Adrenal gland (tissue), 9 donors: ENCODE measurements at regions not wholly inside any gene's neighbourhood (a gene's known extent, or its start where the extent isn't known, plus 50 kb on each side); places are given as distances from the start of the nearest gene placed in this dataset.

Experiments used
- DNase-seq, 7 donors: peaks; one replicate each; pipeline ENCODE4 v3.0.0-alpha.2; 2019 to 2020
- H3K27ac ChIP-seq, 5 donors: fragments of 200-600 bp; sonication (generic) in 4 of 5; 1 replicate in 3 of 5; 2 replicates in 2 of 5; pipeline versions ENCODE4 v1.5.1 to v1.8.0; 2016 to 2020; ENCODE audit warnings: mild to moderate bottlenecking in 1 of 5
- H3K27me3 ChIP-seq: fragments of 200-600 bp; 2 replicates; pipeline ENCODE4 v1.8.0; 2021
- H3K36me3 ChIP-seq, 2 donors: fragments of 200-600 bp; replicated peaks in 1 of 2; 1 replicate in 1 of 2; 2 replicates in 1 of 2; pipeline versions ENCODE4 v1.5.1 to v1.8.0; 2018 to 2022
- H3K4me1 ChIP-seq, 2 donors: fragments of 200-600 bp; replicated peaks in 1 of 2; 1 replicate in 1 of 2; 2 replicates in 1 of 2; pipeline versions ENCODE4 v1.5.1 to v1.8.0; 2018 to 2021
- H3K4me3 ChIP-seq, 4 donors: fragments of 200-600 bp; sonication (generic) in 3 of 4; one replicate each; pipeline ENCODE4 v1.5.1; 2016 to 2018
- H3K9me3 ChIP-seq, 3 donors: fragments of 200-600 bp; sonication (generic) in 1 of 3; replicated peaks in 1 of 3; 1 replicate in 2 of 3; 2 replicates in 1 of 3; pipeline versions ENCODE4 v1.5.1 to v1.8.0; 2016 to 2021
- CTCF ChIP-seq, 6 experiments: fragments of 450-650 bp in 4 of 6; fragments of 200-600 bp in 2 of 6; sonication (generic) in 1 of 6; IDR thresholded peaks; 1 replicate in 5 of 6; 2 replicates in 1 of 6; pipeline versions ENCODE4 v1.5.1 to v1.8.0; 2016 to 2021; ENCODE audit warnings: antibody characterized with exemption in 6 of 6, mild to moderate bottlenecking in 2 of 6, moderate library complexity in 1 of 6
- POLR2A ChIP-seq, 2 donors: fragments of 450-650 bp; IDR thresholded peaks; one replicate each; pipeline ENCODE4 v1.6.1; 2017; ENCODE audit warnings: antibody characterized with exemption in 2 of 2, mild to moderate bottlenecking in 2 of 2, moderate library complexity in 1 of 2
- WGBS, 4 donors: extraction: QIAGEN DNeasy Blood & Tissue Kit in 2 of 4; methylation state at CpG; one replicate each; pipeline versions ENCODE4 v1.1.5 to v1.1.7; 2013 to 2017; 5-methylcytosine and 5-hydroxymethylcytosine counted together
- intact Hi-C, 2 donors: fragments of 100-400 bp; cut with DNase I; formaldehyde crosslinking; loops; one replicate each; pipeline versions ENCODE4 v1.14.1 to v1.15.0; 2022 to 2023
- donor health status: healthy with polysubstance abuse.
- donor health status: Bipolar disorder and iron deficiency.
- donor health status: DM: yes; HTN: yes; CAD: no.
- donor health status: DM: no; HTN: no; CAD: no.
- donor health status: DM: no; HTN: no; CAD: no.

GRCh38 chr4:156523991-156524390 lies 447.6 kb downstream of the PDGFC start:
- Histone ChIP-seq H3K27me3 (no peaks in the 10 kb centered on the region), H3K4me1 (no peaks in the 10 kb centered on the region), H3K36me3 (no peaks in the 10 kb centered on the region), H3K27ac (no peak overlapping the region), H3K4me3 (no peak overlapping the region), H3K9me3 (no peaks in the 10 kb centered on the region)
- intact Hi-C loops: no loop called here
- WGBS, 4 donors: 81 to 89% (median 84%) methylated on average over 1 of the region's 1 CpG
- TF ChIP-seq POLR2A (IDR thresholded peaks at IDR 0.05) (no peak), CTCF (IDR thresholded peaks at IDR 0.05) (no peak)
- DNase-seq: no peak

DNA sequence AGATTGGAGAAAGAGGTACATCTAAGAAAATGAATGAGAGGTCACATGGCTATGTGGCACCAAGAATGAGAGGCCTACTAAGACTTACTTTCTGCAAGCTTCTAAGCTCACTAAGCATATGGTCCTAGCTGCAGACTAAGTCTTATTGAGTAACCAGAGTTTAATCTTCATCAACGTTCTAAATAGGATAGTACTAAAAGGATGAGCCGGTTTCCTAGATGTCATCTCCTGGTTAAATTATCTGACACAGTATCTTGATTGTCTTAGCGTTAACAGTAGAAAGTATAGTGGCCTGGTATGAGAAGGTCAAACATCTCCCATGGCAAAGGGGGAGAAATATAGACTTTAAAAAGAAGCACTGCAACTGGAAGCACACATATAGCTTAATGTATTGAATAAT lies 448.1 kb downstream of the PDGFC start:
- no peak overlapping the region for H3K4me3 ChIP-seq
- no peak for TF ChIP-seq POLR2A (IDR thresholded peaks at IDR 0.05)
- no peak for TF ChIP-seq CTCF (IDR thresholded peaks at IDR 0.05)
- H3K27ac ChIP-seq: no peak overlapping the region
- no peaks in the 10 kb centered on the region for H3K27me3 ChIP-seq
- no peaks in the 10 kb centered on the region for H3K4me1 ChIP-seq
- no peaks in the 10 kb centered on the region for H3K36me3 ChIP-seq
- DNase-seq: no peak
- WGBS, 4 donors: 80 to 93% (median 88%) methylated on average over 3 of the region's 3 CpGs
- intact Hi-C loops: no loop called here
- no peaks in the 10 kb centered on the region for H3K9me3 ChIP-seq

DNA sequence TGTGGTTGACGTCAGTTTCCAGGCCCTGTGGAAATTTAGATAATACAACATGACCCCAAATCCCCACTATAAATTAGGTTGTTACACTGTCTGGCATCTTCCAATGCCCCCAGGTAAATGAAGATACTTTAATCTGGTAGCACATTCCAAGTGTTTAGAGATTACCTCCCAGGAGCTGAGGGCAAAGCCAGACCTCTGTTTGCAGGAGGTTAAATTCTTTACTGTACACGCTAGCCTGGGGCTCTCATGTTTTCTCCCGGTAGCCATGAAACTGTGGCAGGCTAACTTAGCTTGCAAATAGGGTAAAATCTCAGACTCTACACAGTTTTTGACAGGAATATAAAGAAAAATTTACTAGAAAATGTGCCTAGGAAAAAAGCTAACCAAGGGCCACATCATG lies 450.0 kb downstream of the PDGFC start:
- TF ChIP-seq CTCF (IDR thresholded peaks at IDR 0.05): no peak
- Histone ChIP-seq H3K4me1 (no peaks in the 10 kb centered on the region), H3K27ac (no peak overlapping the region), H3K36me3 (no peaks in the 10 kb centered on the region), H3K27me3 (no peaks in the 10 kb centered on the region), H3K9me3 (no peaks in the 10 kb centered on the region), H3K4me3 (no peak overlapping the region)
- intact Hi-C loops: no loop called here
- DNase-seq: no peak
- 89 to 95% (median 93%) methylated on average over 3 of the region's 3 CpGs for WGBS, 4 donors

DNA sequence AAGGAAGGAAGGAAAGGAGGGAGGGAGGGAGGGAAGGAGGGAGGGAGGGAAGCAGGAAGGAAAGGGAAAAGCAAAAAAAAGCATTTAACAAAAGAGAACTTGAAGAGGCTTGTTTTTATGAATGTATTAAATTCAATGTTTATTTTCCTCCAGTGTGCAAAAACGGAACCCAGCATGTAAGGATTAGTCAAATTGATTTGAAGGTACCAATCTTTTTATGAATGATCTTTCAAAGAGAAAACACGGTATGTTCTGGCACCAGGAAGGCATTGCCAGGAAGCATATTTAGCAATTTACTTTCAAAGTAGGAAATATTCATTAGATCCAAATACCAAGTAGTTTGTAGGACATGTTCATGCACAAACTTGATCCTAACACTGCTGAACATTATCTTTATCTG lies 453.6 kb downstream of the PDGFC start:
- no peak for TF ChIP-seq POLR2A (IDR thresholded peaks at IDR 0.05)
- TF ChIP-seq CTCF (IDR thresholded peaks at IDR 0.05): no peak
- no peak overlapping the region for H3K27ac ChIP-seq
- H3K4me1 ChIP-seq: no peaks in the 10 kb centered on the region
- H3K4me3 ChIP-seq: no peak overlapping the region
- DNase-seq: no peak
- no peaks in the 10 kb centered on the region for H3K36me3 ChIP-seq
- WGBS, 4 donors: 66 to 78% (median 72%) methylated on average over 2 of the region's 2 CpGs
- H3K9me3 ChIP-seq: no peaks in the 10 kb centered on the region
- no peaks in the 10 kb centered on the region for H3K27me3 ChIP-seq
- intact Hi-C loops: no loop called here
